DMS79 treated with DMSO at 0.1 percent for 48 hours (cell line): ENCODE measurements at regions not wholly inside any gene's neighbourhood (a gene's known extent, or its start where the extent isn't known, plus 50 kb on each side); places are given as distances from the start of the nearest gene placed in this dataset.

ENCODE experiments used
- DNase-seq: peaks from one replicate; lab custom pipeline; 2025; lab: John Stamatoyannopoulos, UW

DNA sequence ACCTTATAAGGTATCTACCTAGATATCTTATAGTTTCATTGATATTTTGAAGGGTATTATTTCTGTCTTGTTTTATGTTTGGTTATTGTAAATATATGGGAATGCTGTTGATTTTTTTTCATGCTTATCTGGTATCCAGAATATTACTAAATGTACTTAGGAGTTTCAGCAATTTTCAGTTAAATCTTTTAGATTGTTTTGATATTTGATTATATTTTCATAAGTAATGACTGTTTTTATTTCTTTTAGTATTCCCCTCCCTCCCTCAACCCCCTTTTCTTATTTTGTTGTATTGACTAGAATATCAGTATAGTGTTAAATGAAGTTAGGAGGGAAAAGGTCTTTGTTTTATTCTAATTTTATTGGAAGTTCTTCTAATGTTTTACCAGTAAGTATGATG is 344.4 kb upstream of the PROX1 start:
- DNase-seq: no peak

GRCh38 chr1:213647864-213648650 is 339.7 kb upstream of the PROX1 start:
- DNase-seq: no peak

- DNase-seq: no peak
Observed at GRCh38 chr1:213649373-213649772, 338.4 kb upstream of the PROX1 start.

- no peak for DNase-seq
Observed at GRCh38 chr1:213650603-213651002, 337.2 kb upstream of the PROX1 start.

GRCh38 chr1:213651077-213651476 is 336.7 kb upstream of the PROX1 start:
- no peak for DNase-seq

DNA sequence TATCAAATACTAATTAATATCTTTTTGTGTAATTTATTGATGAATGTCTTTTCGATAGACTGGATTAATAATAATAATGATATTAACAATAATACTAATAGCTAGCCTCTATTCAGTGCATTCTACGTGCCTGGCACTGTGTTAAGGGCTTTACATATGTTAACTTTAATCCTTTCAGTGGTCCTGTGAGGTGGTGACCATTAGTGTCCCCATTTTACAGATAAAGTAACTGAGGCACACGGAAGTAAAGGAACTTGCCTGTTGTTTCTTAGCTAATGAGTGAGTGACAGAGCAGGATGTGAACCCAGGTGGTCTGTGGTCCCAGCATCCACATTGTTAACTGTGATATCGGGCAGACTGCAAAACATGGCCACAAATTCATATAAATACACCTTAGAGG is 335.7 kb upstream of the PROX1 start:
- DNase-seq: no peak

DNA sequence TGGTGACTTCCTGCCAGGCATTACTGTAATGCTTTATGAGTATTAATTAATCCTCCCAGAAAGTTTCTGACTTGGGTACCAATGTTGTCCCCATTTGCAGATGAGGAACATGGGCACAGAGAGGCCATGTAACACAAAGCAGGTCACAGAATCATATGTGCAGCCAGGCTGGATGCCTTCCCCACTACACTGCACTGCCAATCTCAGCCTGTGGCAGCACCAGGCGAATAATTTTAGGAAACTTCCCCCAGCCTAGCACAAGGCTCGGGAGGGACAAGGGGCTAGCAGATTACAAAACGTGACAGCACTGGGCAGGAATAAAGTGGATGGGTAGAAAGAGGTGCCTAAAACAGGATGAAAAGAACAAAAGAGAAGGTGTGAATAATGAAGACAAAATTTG is 331.7 kb upstream of the PROX1 start:
- no peak for DNase-seq

DNA sequence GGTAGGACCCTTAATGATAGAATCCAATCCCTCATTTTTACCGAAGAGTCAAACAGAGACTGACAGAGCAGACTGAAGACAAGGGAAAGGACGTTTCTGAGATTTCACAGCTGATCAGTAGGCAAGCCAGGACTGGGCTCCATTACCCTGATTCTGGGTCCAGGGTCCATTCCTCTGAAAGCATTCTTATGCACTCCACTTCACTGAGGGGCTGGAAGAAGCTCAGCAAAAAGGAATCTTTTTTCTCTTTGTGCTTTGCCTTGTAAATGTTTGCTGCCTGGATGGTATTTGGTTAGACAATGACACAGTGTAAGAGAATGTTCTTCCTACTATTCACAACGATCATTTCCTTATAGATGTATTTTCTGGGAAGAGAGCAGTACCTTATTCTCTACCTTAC is 331.3 kb upstream of the PROX1 start:
- DNase-seq: no peak

- no peak for DNase-seq
Observed at GRCh38 chr1:213657013-213657412, 330.8 kb upstream of the PROX1 start.

GRCh38 chr1:213657879-213658278 is 329.9 kb upstream of the PROX1 start:
- DNase-seq: no peak

DNA sequence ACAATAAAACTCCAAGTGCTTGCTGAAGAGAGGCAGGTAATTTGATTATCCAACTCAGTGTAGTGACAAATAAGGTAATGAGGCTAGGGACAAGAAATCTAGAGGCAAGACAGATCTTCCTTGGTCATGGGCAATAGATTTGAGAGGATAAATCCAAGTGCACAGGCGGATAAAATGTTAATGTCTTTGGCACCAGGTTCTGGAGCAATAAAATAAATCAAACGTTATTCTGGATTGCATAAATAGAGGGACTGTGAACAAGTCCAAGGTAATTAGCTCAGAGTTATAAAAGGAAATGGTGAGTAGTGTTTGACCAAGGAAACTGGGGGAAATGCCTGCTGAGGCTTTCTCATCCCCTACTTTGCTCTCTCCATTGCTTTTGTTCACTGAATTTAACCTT is 329.3 kb upstream of the PROX1 start:
- DNase-seq: no peak

GRCh38 chr1:213659580-213660547 is 327.9 kb upstream of the PROX1 start:
- no peak for DNase-seq

DNA sequence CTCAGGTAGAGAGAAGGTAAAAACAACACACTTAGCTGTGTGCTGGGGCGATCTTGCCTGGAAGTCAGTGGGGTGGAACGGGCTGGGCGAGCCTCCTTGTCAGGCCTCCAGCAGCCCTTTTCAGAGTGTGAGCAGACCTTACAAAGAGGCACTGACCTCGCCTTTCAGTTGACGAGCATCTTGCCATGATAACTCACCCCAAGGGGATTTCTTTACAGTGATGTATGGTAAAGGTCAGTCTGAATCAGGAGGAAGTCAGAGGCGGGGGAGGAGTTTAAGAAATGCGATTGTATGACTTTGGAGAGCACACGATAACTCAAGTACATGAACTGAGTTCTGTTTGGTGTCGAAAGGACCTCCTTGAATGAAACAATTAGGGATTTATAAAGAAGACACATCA is 326.5 kb upstream of the PROX1 start:
- no peak for DNase-seq

GRCh38 chr1:213666113-213666512 is 321.7 kb upstream of the PROX1 start:
- no peak for DNase-seq

GRCh38 chr1:213666922-213667321 is 320.9 kb upstream of the PROX1 start:
- DNase-seq: no peak

DNA sequence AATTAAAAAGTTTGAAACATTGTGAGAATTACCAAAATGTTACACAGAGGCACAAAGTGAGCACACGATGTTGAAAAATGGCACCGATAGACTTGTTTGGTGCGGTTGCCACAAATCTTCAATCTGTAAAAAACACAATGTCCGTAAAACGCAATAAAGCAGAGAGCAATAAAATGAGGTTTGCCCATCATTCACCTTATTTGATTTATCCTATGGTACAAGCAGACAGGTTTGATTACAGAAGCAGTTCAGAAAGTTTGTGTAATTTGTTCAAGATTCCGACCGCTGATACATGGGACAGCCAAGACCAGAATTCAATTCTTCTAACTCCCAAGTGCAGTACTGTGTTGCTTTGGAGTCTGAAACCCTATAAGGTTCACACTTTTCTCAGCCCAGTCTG is 318.3 kb upstream of the PROX1 start:
- DNase-seq: no peak

DNA sequence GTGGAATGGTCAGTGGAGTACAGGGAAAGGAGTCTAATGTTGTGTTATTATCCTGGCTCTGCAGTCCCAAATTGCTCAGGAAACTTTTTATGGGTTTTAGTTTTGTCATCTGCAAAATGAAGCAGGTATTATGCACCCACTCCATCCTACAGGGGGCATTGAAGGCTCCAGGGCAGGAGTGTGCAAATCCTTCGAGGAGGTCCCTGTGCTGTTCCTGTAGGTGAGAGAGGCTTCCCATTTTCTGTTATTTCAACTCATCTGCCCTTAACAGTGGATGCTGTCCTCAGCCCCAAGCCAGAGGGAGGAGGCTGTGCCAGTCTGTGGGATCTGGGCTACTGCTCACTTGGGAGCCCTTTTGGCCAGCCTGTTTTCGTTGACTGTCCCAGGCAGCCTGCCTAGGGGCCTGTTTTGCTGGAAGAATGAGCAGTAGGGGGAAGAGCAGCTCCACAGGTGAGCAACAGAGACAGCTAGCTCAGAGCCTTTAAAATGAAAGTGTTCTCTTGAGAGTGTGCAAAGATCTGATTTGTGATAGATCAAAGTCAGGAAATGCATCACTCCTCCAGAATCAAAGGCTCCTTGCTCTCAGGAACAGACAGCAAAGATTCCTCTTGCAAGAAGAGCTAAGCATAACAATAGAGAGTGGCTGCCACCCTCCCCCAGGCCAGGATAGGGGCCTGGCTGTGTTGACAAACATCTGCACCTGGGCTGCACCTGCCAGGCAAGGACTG is 317.6 kb upstream of the PROX1 start:
- DNase-seq: no peak

DNA sequence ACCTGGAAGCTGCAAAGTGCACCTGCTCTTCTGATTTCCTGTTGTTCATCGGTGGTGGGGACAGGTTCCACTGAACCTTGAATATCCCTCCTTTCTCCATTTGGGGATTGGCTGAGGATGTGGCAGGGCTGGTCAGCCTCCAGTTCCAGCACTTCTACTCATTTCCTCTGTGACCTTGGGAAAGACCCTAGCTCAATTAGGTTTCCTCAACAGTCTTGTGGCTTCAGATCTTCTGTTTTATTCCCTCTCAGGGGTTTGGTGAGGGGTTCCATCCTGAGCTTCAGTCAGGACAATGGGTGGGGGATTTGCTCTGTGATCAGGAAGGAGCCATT is 317.1 kb upstream of the PROX1 start:
- DNase-seq: no peak

- no peak for DNase-seq
Observed at GRCh38 chr1:213675043-213675442, 312.7 kb upstream of the PROX1 start.

DNA sequence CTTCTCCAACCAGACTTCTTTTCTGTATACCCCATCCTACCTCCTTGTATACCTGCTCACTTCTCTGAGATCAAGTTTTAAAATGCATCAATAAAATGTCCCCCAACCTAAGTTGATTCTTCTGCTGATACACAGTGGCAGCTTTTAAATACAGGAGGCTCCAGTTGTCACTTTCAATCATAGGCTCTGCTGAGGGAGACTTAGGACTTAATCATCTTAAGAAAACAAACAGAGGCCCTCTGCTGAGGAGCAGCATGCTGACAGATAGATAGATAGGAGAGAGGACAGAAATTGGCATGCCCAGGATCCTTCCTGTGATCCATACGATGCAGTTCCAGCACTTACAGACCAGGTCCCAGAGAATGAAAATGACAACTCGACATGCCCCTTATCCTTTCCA is 311.0 kb upstream of the PROX1 start:
- DNase-seq: no peak

GRCh38 chr1:213678348-213678747 is 309.4 kb upstream of the PROX1 start:
- DNase-seq: no peak

GRCh38 chr1:213678753-213679152 is 309.0 kb upstream of the PROX1 start:
- no peak for DNase-seq

DNA sequence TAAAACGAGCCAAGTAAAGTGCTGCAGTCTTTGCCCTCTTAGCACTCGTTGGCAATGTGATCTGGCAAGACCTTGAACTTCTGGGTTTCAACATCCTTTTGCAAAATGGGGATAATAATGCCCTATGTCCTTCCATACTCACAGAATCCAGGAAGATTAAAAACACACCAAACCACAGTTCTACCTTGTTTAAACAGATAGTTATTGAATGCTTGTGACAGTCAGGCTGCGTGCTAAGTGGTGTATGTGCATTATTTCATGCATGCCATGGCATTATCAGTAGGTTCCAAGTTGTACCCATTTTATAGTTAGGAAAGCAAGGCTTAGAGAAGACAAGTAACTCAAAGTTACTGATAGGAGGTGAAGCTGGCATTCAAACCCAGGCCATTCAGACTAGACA is 308.6 kb upstream of the PROX1 start:
- no peak for DNase-seq
